ENCODE measurements at regions not wholly inside any gene's neighbourhood (a gene's known extent, or its start where the extent isn't known, plus 50 kb on each side); places are given as distances from the start of the nearest gene placed in this dataset.

DNA sequence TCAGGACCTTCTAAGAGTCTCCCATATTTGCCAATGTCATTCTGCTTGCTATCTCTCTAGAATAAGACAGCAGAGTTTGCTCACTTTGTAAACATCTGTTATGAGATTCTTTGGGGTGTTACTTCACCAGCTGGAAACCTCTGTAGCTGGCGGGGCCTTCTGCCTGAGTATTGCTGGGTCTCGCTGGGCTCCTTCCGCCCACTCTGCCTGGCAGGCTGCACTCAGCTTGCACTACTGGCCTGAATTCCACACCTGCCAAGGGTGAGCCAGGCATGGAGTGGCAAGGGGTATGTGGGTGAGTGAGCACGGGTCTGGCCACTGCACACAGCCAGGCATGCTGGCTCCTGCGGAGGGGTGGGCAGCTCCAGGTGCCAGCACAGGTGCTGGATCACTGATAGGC, 267.3 kb upstream of the PDE3A start:
- TF ChIP-seq POLR2A (IDR thresholded peaks at IDR 0.05) (no peak), CTCF (IDR thresholded peaks at IDR 0.05) (no peak)

Data from Peyer's patch (tissue), 4 donors.